OCI-LY7 (cell line): ENCODE measurements at regions not wholly inside any gene's neighbourhood (a gene's known extent, or its start where the extent isn't known, plus 50 kb on each side); places are given as distances from the start of the nearest gene placed in this dataset.

ENCODE experiments used
- BruUV-seq: library from RNA; stranded (reverse); fragments of 400-500 nt; replicated peaks from 2 replicates; lab custom pipeline; 2021; lab: Mats Ljungman, UMichigan
- CTCF ChIA-PET: fragments of 300-600 bp; sonication (Branson Sonifier 250); formaldehyde crosslinking; loops from one replicate; lab custom pipeline; 2022; ENCODE audit warnings: antibody characterized with exemption; ENCODE audit not compliant: unreplicated experiment; lab: Charles Lee
- POLR2A ChIA-PET: fragments of 300-600 bp; sonication (Branson Sonifier 250); formaldehyde crosslinking; loops from one replicate; lab custom pipeline; 2022; ENCODE audit warnings: antibody characterized with exemption; lab: Charles Lee
- DNase-seq: peaks from one replicate; pipeline ENCODE4 v3.0.0-alpha.2; 2015; ENCODE audit warnings: low spot score
- H2AFZ ChIP-seq: fragments of 200-600 bp; sonication (generic), shearing (Covaris generic); 2 replicates; pipeline ENCODE4 v1.6.1; 2014; ENCODE audit warnings: mild to moderate bottlenecking, antibody characterized with exemption, low read length, moderate library complexity
- H3K27ac ChIP-seq: fragments of 200-600 bp; sonication (generic); 2 replicates; pipeline ENCODE4 v1.5.1; 2014; ENCODE audit warnings: mixed run types, low read depth, mild to moderate bottlenecking, moderate library complexity, low read length, inconsistent platforms; ENCODE audit not compliant: poor library complexity, severe bottlenecking
- H3K36me3 ChIP-seq: fragments of 200-600 bp; sonication (generic); 2 replicates; pipeline ENCODE4 v1.6.1; 2014; ENCODE audit warnings: mild to moderate bottlenecking, antibody characterized with exemption, low read length, moderate library complexity, mixed read lengths; ENCODE audit not compliant: insufficient read depth
- H3K4me1 ChIP-seq: fragments of 200-600 bp; sonication (generic); 2 replicates; pipeline ENCODE4 v1.5.1; 2014; ENCODE audit warnings: mild to moderate bottlenecking, low read length; ENCODE audit not compliant: insufficient read depth, poor library complexity, severe bottlenecking
- H3K4me2 ChIP-seq: fragments of 200-600 bp; sonication (generic); 2 replicates; pipeline ENCODE4 v1.6.1; 2014; ENCODE audit warnings: mild to moderate bottlenecking, low read length
- H3K4me3 ChIP-seq: fragments of 200-600 bp; sonication (generic); 2 replicates; pipeline ENCODE4 v1.5.1; 2014; ENCODE audit warnings: mild to moderate bottlenecking, low read depth, low read length; ENCODE audit not compliant: poor library complexity, severe bottlenecking
- H3K79me2 ChIP-seq: fragments of 200-600 bp; sonication (generic); 2 replicates; pipeline ENCODE4 v1.6.1; 2016; ENCODE audit warnings: low read depth, mild to moderate bottlenecking, low read length, moderate library complexity, mixed read lengths; ENCODE audit not compliant: insufficient read depth
- H3K9me2 ChIP-seq: fragments of 200-600 bp; sonication (generic); 2 replicates; pipeline ENCODE4 v1.6.1; 2016; ENCODE audit warnings: mild to moderate bottlenecking, low read length, mixed read lengths; ENCODE audit not compliant: insufficient read depth
- H3K9me3 ChIP-seq: fragments of 200-600 bp; sonication (generic); 2 replicates; pipeline ENCODE4 v1.6.1; 2014; ENCODE audit warnings: mild to moderate bottlenecking, mixed run types, low read length, mixed read lengths
- H4K20me1 ChIP-seq: fragments of 200-600 bp; sonication (generic); 2 replicates; pipeline ENCODE4 v1.6.1; 2014; ENCODE audit warnings: mild to moderate bottlenecking, antibody characterized with exemption, low read length, moderate library complexity, mixed read lengths; ENCODE audit not compliant: insufficient read depth
- CTCF ChIP-seq: fragments of 200-600 bp; sonication (generic); conservative IDR thresholded peaks from 2 replicates; pipeline ENCODE4 v1.5.1; 2014; ENCODE audit warnings: mild to moderate bottlenecking, antibody characterized with exemption, low read length, moderate library complexity, mixed read lengths
- EZH2phosphoT487 ChIP-seq: fragments of 200-600 bp; sonication (generic); IDR thresholded peaks from 2 replicates; pipeline ENCODE4 v1.6.1; 2018; ENCODE audit warnings: low read depth, borderline replicate concordance, mild to moderate bottlenecking, mixed run types, antibody characterized with exemption, low read length, moderate library complexity, mixed read lengths
- intact Hi-C: fragments of 100-400 bp; cut with micrococcal nuclease; formaldehyde crosslinking; loops from one replicate; pipeline ENCODE4 v1.10.0; 2022; ENCODE audit not compliant: unreplicated experiment

GRCh38 chr20:47883186-47883585 is 97.9 kb upstream of the SULF2 start:
- POLR2A ChIA-PET: no interaction called here

GRCh38 chr20:47879771-47880170 is 94.5 kb upstream of the SULF2 start:
- H3K79me2 ChIP-seq: no peaks in the 10 kb centered on the region
- H2AFZ ChIP-seq: no peak overlapping the region
- no peaks in the 10 kb centered on the region; the same call in 1 of the 2 replicates for H4K20me1 ChIP-seq
- no peak overlapping the region for H3K27ac ChIP-seq
- TF ChIP-seq EZH2phosphoT487 (no peak), CTCF (no peak)
- H3K9me3 ChIP-seq: no peaks in the 10 kb centered on the region
- no peak for DNase-seq
- no peaks in the 10 kb centered on the region for H3K9me2 ChIP-seq
- BruUV-seq: no TSS peak
- intact Hi-C loops: no loop called here
- no peak overlapping the region for H3K4me3 ChIP-seq
- no peaks in the 10 kb centered on the region for H3K36me3 ChIP-seq
- CTCF ChIA-PET: no interaction called here
- POLR2A ChIA-PET: no interaction called here
- H3K4me1 ChIP-seq: no peaks in the 10 kb centered on the region
- H3K4me2 ChIP-seq: no peak overlapping the region

More at GRCh38 chr20:47883186-47883585, 97.9 kb upstream of the SULF2 start:
- Histone ChIP-seq H3K9me3 (no peaks in the 10 kb centered on the region), H3K36me3 (no peaks in the 10 kb centered on the region), H3K4me1 (no peaks in the 10 kb centered on the region), H3K4me3 (no peak overlapping the region), H3K9me2 (no peaks in the 10 kb centered on the region), H4K20me1 (no peaks in the 10 kb centered on the region; the same call in 1 of the 2 replicates), H3K4me2 (no peak overlapping the region), H3K27ac (no peak overlapping the region), H3K79me2 (no peaks in the 10 kb centered on the region), H2AFZ (no peak overlapping the region)
- TF ChIP-seq CTCF (no peak), EZH2phosphoT487 (no peak)
- BruUV-seq: no TSS peak
- CTCF ChIA-PET: no interaction called here
- intact Hi-C loops: no loop called here
- no peak for DNase-seq

GRCh38 chr20:47878601-47879027 is 93.3 kb upstream of the SULF2 start:
- Histone ChIP-seq H3K9me3 (no peaks in the 10 kb centered on the region), H3K9me2 (no peaks in the 10 kb centered on the region), H2AFZ (no peak overlapping the region), H4K20me1 (no peaks in the 10 kb centered on the region; the same call in 1 of the 2 replicates), H3K4me2 (no peak overlapping the region), H3K36me3 (no peaks in the 10 kb centered on the region), H3K79me2 (no peaks in the 10 kb centered on the region), H3K4me1 (no peaks in the 10 kb centered on the region), H3K27ac (no peak overlapping the region), H3K4me3 (no peak overlapping the region)
- CTCF ChIA-PET: no interaction called here
- intact Hi-C loops: no loop called here
- POLR2A ChIA-PET: no interaction called here
- DNase-seq: no peak
- TF ChIP-seq EZH2phosphoT487 (no peak), CTCF (no peak)
- no TSS peak for BruUV-seq
